LHCN-M2 (cell line): ENCODE measurements at regions not wholly inside any gene's neighbourhood (a gene's known extent, or its start where the extent isn't known, plus 50 kb on each side); places are given as distances from the start of the nearest gene placed in this dataset.

Experiments used
- DNase-seq: peaks from one replicate; pipeline ENCODE4 v3.0.0-alpha.2; 2012; ENCODE audit warnings: low read depth

DNA sequence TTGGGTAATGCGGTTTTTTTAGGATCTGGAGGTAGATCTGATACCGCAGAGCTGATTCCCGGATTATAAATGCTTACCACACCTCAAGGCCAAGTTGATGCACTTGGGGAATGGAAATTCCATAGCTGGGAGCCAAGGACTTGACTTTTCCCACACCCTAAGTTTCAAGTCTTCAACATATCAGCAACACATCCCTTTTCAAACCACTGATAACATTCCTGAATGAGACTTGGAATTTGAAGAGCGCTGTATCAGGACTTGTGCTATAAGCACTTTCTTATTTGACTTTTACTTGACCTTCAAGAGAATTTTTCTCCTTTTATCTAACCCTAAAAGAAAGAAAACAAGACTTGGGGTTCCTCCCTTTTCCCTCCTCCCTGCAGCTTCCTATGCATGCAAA lies 90.6 kb upstream of the NAA20 start:
- no peak for DNase-seq

- no peak for DNase-seq
Measured at GRCh38 chr20:19928328-19929011, 88.7 kb upstream of the NAA20 start.

DNA sequence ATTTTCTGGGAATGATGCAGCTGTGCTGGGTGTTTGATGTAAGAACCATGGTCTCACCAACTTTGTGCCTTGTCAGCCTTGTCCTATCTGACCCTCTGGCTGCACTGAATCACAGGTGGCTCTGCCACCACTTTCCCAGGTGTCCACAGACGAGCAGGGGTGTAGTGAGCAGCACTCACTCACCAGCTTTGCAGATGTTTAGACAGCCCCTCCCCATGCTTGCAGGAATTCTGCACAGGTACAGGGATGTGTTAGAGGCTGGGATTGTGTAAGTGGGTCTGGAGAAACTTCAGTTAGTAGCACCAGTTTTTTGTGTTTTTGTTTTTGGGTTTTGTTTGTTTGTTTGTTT lies 88.2 kb upstream of the NAA20 start:
- DNase-seq = no peak

- no peak for DNase-seq
Measured at GRCh38 chr20:19929481-19930145, 87.5 kb upstream of the NAA20 start.

DNA sequence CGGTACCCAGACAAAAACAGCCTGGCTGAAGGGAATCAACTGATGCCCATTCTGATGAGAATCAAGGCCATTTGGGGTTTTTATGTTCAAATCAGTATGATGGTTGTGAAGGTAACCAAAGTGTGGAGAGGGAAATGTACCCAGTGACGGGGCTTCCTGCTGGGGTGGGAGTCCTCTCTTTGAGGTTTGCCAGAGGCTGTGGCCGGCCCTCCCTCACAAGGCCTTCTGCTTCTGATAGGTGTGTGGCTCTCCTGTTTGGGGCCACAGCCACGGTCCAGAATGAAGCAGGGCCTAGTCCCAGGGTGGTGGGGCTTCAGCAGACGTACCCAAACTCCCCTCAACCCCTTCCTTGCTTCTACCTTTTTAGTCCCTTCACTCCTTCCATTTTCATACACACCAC lies 86.7 kb upstream of the NAA20 start:
- no peak for DNase-seq

GRCh38 chr20:19932170-19932667 lies 84.9 kb upstream of the NAA20 start:
- peak; percentile 43 for DNase-seq

- DNase-seq = no peak
Measured at GRCh38 chr20:19934792-19935491, 82.2 kb upstream of the NAA20 start.

DNA sequence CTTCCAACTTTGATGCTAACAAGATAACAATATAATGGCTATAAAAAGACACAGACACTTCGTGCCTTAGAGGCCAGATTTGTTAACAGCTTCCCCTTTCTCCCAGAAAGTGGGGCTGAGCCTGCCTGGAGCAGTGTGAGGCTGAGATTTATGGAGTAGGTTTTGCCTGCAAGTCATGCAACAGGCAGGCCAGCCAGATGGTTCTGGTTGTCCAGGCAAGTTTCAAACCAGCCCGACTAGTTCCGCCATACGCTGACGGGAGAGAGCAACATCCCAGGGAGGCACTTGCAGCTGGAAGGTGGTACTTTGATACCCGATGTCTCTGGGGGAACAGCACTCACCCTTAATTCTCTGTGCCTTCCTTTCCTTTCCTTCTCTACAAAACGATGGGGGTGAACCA lies 81.3 kb upstream of the NAA20 start:
- DNase-seq = no peak

DNA sequence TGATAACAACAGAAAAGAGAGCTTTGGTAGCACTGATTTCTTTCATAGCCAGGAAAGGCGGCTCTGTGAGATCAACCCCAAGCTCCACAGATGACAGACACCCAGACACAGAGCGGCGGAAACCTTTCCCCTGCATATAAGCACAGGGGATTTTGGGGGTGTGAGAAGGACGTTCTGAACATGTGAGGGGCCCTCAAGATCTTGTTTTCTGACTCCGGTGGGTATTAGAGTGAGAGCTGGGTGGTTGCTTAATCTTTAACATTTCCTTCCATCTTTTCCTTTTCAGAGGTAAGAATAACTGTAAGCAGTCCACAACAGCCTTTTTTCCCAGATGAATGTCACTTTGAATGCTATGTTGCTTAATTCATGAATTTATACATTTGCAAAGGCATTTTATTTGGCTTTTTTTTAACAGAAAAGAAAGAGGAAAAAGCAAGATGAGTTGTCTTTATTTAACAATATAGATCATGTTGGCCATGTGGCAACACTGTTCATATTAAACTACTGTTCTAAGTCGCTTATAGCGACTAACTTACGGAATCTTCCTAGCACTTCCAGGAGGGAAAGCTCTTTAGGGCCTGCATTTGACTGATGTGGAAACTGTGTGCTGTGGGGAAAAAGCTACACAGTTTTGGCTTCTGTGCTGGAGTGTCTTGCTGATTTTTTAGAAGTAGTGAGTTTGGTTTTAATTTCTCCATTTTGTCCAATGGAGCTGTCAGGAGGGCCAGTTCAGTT lies 80.5 kb upstream of the NAA20 start:
- no peak for DNase-seq

DNA sequence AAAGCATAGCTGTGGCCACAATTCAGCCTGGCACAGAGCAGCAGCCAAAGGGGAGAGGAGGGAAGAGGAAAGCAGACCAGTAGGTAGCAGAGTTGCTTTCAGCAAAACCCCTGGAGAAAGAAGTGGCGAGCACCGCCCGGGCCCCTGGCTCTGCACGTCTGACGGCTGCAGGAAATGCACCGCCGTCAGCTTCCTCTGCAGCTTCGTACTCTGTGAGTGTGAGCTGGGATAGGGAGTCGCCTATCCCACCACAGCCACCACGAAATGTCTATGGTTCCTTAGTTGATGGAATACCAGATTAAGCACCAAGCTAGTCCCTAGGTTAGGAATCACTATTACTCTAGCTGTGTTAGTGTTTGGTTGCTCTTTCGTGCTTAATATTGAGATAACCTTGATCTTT lies 79.9 kb upstream of the NAA20 start:
- DNase-seq = no peak

DNA sequence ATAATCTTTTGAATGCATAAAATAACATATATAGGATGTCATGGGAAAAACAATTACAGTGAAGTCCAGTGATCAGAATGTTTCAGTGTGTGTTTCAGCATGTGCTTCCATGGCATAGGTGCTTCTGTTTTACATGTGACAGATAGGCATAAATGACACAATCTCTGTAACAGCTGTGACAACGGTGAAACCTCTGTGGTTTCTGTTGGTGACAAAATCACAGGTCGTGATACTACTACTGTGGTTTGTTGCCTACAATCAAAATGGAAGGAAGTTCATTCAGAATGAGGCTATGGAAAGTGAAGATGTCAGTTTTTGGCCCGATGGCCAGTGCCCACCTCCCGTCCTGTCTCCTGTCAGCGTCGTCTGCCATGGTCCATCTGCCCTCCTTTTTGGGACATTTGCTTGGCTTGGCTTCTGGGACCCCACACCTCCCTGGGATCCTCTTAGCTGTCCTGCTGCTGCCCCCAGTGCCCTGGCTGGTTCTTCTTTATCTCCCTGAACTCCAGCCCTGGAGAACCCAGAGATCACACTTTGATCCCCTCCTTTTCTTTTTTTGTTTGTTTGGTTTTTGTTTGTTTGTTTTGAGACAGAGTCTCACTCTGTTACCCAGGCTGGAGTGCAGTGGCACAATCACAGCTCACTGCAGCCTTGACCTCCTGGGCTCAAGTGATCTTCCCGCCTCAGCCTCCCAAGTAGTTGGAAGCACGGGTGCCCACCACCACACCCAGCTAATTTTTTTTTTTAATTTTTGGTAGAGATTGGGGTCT lies 79.3 kb upstream of the NAA20 start:
- DNase-seq = no peak

- DNase-seq = no peak
Measured at GRCh38 chr20:19938421-19939090, 78.6 kb upstream of the NAA20 start.

DNA sequence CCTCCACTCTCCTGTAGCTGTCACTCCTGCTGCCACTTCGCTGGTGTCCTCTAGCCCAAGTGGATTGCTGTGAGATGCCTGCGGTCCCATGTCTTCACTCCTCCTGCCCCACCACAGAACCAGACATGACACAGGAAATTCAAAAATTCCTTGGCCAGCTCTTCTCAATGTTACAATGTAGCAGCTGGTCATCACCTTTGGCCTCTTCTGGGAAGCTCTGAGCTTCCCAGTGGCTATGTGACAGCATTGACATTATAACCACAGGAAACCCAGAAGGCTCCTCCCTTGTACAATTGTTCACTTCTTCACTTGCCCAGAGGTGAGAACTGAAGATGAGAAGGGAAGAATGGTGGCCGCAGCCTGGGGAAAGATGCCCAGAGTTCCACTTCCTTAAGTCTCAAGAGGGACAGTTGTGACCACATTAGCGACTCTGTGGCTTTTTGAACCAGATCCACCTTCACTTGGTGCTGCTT lies 76.1 kb upstream of the NAA20 start:
- DNase-seq = peak; percentile 35

GRCh38 chr20:19942611-19943010 lies 74.6 kb upstream of the NAA20 start:
- no peak for DNase-seq

DNA sequence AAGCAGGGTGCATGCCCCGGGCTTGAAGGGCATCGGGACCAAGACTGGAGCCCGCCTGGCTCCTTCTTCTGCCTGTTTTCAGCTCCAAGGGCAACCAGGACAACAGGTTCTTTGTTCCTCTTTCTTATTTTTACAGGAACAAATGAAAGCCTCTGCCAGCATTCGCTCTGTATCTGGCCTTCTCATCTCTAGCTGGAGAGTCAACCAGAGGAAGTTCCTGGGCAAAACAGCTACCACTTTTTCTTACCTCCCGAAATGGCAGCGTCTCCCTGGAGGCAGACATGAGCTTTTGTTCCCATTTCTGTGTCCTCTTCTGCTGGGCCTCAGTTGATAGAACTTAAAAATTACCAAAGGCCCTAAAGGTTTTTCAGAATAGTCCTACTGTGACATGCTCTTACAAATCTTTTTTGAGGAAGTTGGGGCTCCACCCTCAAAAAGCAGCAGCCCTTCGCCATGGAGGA lies 74.1 kb upstream of the NAA20 start:
- no peak for DNase-seq

GRCh38 chr20:19944772-19945459 lies 72.2 kb upstream of the NAA20 start:
- DNase-seq = no peak

DNA sequence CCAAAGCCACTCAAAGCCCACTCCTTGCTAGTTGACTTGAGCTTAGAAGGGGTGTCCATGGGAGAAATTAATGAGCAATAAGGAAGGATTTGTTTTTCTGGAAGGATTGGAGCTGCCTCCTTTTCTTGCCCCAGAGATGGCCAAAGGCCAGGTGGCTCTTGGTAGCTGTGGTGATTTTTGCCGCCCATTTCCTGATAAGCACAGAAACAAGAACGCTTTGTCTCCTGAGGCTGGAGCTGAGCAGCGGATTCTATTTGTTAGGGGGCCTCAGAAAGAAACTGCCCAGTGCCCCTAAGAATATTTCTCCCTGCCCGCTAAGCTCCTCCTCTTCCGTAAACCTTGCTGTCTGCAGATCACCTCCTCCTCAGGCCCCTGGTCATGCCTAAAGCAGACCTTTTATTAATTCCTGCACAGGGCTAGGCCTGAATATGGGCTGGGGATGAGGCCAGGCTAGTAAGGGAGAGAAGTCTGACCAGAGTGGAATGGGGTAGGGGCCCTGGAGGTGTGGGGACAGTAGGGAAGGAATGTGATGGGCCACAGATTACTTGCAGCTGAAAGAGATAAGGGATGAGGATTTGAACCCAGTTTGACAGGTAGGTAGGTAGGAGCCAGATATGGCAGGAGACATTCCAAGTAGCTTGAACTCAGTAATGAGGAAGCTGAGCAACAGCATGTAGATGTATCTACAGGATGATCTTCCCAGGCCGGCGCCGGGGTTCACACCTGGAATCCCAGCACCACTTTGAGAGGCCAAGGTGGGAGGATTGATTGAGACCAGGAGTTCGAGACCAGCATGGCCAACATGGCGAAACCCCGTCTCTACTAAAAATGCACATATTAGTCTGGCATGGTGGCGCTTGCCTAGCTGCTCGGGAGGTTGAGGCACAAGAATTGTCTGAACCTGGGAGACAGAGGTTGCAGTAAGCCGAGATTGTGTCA lies 71.2 kb upstream of the NAA20 start:
- no peak for DNase-seq

GRCh38 chr20:19947611-19948264 lies 69.4 kb upstream of the NAA20 start:
- DNase-seq = peak; percentile 85
